OCI-LY1 (cell line): ENCODE measurements at regions not wholly inside any gene's neighbourhood (a gene's known extent, or its start where the extent isn't known, plus 50 kb on each side); places are given as distances from the start of the nearest gene placed in this dataset.

Source experiments
- H2AFZ ChIP-seq: fragments of 200-600 bp; sonication (generic), shearing (Covaris generic); 2 replicates; pipeline ENCODE4 v1.6.0; 2014; ENCODE audit warnings: antibody characterized with exemption, mild to moderate bottlenecking, low read length
- H3F3A ChIP-seq: fragments of 200-600 bp; sonication (generic), shearing (Covaris generic); 2 replicates; pipeline ENCODE4 v1.6.0; 2014; ENCODE audit warnings: mild to moderate bottlenecking, antibody characterized with exemption, low read length, moderate library complexity; ENCODE audit not compliant: insufficient read depth
- H3K27ac ChIP-seq: fragments of 200-600 bp; sonication (generic); 2 replicates; pipeline ENCODE4 v1.5.1; 2014; ENCODE audit warnings: low read length, mixed run types, mild to moderate bottlenecking, low read depth; ENCODE audit not compliant: poor library complexity, severe bottlenecking
- H3K27me3 ChIP-seq: fragments of 200-600 bp; sonication (generic); 2 replicates; pipeline ENCODE4 v1.6.0; 2014; ENCODE audit warnings: antibody characterized with exemption, mild to moderate bottlenecking, low read length, moderate library complexity; ENCODE audit not compliant: insufficient read depth
- H3K36me3 ChIP-seq: fragments of 200-600 bp; sonication (generic); 2 replicates; pipeline ENCODE4 v1.6.1; 2014; ENCODE audit warnings: mild to moderate bottlenecking, antibody characterized with exemption, low read length, moderate library complexity, mixed read lengths; ENCODE audit not compliant: insufficient read depth
- H3K4me1 ChIP-seq: fragments of 200-600 bp; sonication (generic); 2 replicates; pipeline ENCODE4 v1.5.1; 2014; ENCODE audit warnings: mild to moderate bottlenecking, low read length, moderate library complexity; ENCODE audit not compliant: insufficient read depth, severe bottlenecking
- H3K4me2 ChIP-seq: fragments of 200-600 bp; sonication (generic), shearing (Covaris generic); 2 replicates; pipeline ENCODE4 v1.6.1; 2014; ENCODE audit warnings: low read length
- H3K4me3 ChIP-seq: fragments of 200-600 bp; sonication (generic); 2 replicates; pipeline ENCODE4 v1.5.1; 2014; ENCODE audit warnings: low read length, low read depth, mild to moderate bottlenecking, mixed read lengths; ENCODE audit not compliant: poor library complexity, severe bottlenecking
- H3K79me2 ChIP-seq: fragments of 200-600 bp; shearing (Covaris generic); 2 replicates; pipeline ENCODE4 v1.6.1; 2016; ENCODE audit warnings: mixed run types, low read length, mixed read lengths; ENCODE audit not compliant: insufficient read depth
- H3K9ac ChIP-seq: fragments of 200-600 bp; sonication (generic), shearing (Covaris generic); 2 replicates; pipeline ENCODE4 v1.6.1; 2014; ENCODE audit warnings: mild to moderate bottlenecking, low read length, mixed read lengths
- H3K9me2 ChIP-seq: fragments of 200-600 bp; sonication (generic), shearing (Covaris generic); 2 replicates; pipeline ENCODE4 v1.6.1; 2014; ENCODE audit warnings: low read depth, mild to moderate bottlenecking, low read length, mixed read lengths
- H3K9me3 ChIP-seq: fragments of 200-600 bp; shearing (Covaris generic); 2 replicates; pipeline ENCODE4 v1.6.1; 2014; ENCODE audit warnings: low read length, mixed read lengths
- H4K20me1 ChIP-seq: fragments of 200-600 bp; sonication (generic), shearing (Covaris generic); 2 replicates; pipeline ENCODE4 v1.6.0; 2016; ENCODE audit warnings: mild to moderate bottlenecking, low read length; ENCODE audit not compliant: insufficient read depth
- CTCF ChIP-seq: fragments of 200-600 bp; sonication (generic), shearing (Covaris generic); IDR thresholded peaks from 2 replicates; pipeline ENCODE4 v1.5.1; 2017; ENCODE audit warnings: mild to moderate bottlenecking, antibody characterized with exemption, low read length, moderate library complexity, mixed read lengths
- EZH2 ChIP-seq: fragments of 200-600 bp; sonication (generic), shearing (Covaris generic); IDR thresholded peaks from 2 replicates; pipeline ENCODE4 v1.8.0; 2017; ENCODE audit warnings: borderline replicate concordance, mixed run types, mild to moderate bottlenecking, antibody characterized with exemption, low read length, moderate library complexity, mixed read lengths

DNA sequence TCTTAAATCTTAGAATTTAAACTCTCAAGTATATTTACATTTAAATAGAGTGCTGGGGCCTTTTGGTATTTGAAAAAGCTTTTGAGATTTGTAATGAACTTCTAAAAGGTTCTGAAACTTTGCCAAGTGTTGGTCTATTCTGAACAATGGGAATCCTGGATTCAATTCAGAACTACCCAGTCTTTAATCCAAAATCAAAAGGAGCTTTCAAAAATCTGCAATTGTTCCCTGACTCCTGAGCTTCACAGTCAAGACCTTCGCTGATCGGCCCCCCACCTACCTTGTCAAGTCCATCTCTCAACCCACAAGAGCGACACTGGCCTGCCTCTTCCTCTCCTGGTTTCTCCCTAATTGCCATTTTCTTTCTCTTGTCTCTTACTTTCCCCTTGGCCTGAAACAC lies 666.1 kb upstream of the BOD1L1 start:
- Histone ChIP-seq H3K4me1 (no peaks in the 10 kb centered on the region), H3K4me3 (no peak overlapping the region), H3K9ac (no peak overlapping the region), H3K4me2 (no peak overlapping the region), H3K9me2 (no peaks in the 10 kb centered on the region), H3K27me3 (no peaks in the 10 kb centered on the region), H3K27ac (no peak overlapping the region), H3K9me3 (no peaks in the 10 kb centered on the region), H3F3A (no peaks in the 10 kb centered on the region), H3K36me3 (no peaks in the 10 kb centered on the region), H3K79me2 (no peaks in the 10 kb centered on the region), H2AFZ (no peak overlapping the region), H4K20me1 (no peaks in the 10 kb centered on the region)
- no peak for TF ChIP-seq CTCF
- no peak for TF ChIP-seq EZH2

- H3K4me1 ChIP-seq, result no peaks in the 10 kb centered on the region
- no peaks in the 10 kb centered on the region for H3K9me3 ChIP-seq
- no peak overlapping the region for H3K4me3 ChIP-seq
- TF ChIP-seq CTCF, result no peak
- H3F3A ChIP-seq, result no peaks in the 10 kb centered on the region
- no peak overlapping the region for H3K27ac ChIP-seq
- H4K20me1 ChIP-seq, result no peaks in the 10 kb centered on the region
- no peak overlapping the region for H3K9ac ChIP-seq
- no peaks in the 10 kb centered on the region for H3K36me3 ChIP-seq
- no peaks in the 10 kb centered on the region for H3K79me2 ChIP-seq
- H3K27me3 ChIP-seq, result no peaks in the 10 kb centered on the region
- H2AFZ ChIP-seq, result no peak overlapping the region
- H3K4me2 ChIP-seq, result no peak overlapping the region
- no peaks in the 10 kb centered on the region for H3K9me2 ChIP-seq
These were observed 667.1 kb upstream of the BOD1L1 start for GRCh38 chr4:14294611-14295010.

DNA sequence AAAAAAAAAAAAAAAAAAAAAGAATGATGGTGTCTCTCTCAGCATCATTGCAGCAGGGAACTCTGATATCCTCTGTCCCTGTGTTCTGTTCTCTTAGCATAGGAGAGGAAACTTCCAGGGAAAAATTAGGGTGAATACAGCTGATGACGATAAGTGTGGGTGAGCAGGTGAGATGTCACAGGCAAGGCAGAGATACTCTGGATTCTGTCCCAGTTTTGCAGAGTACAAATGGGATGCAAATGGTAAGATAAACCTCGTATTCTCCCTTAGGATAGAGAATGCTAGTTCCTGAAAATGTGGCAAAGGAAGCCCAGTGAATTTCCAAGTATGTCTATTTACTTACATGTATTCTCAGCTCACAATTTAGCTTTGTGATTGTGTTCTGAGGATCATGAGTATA lies 671.6 kb upstream of the BOD1L1 start:
- Histone ChIP-seq H3K4me3 (no peak overlapping the region), H2AFZ (no peak overlapping the region), H3K4me2 (no peak overlapping the region), H3K79me2 (no peaks in the 10 kb centered on the region), H3K27me3 (no peaks in the 10 kb centered on the region), H3K4me1 (no peaks in the 10 kb centered on the region), H3K27ac (no peak overlapping the region), H3F3A (no peaks in the 10 kb centered on the region), H3K9me3 (no peaks in the 10 kb centered on the region), H3K36me3 (no peaks in the 10 kb centered on the region), H3K9me2 (no peaks in the 10 kb centered on the region), H3K9ac (no peak overlapping the region), H4K20me1 (no peaks in the 10 kb centered on the region)
- TF ChIP-seq EZH2, result no peak
- TF ChIP-seq CTCF, result no peak
